ENCODE measurements at regions not wholly inside any gene's neighbourhood (a gene's known extent, or its start where the extent isn't known, plus 50 kb on each side); places are given as distances from the start of the nearest gene placed in this dataset.

DNA sequence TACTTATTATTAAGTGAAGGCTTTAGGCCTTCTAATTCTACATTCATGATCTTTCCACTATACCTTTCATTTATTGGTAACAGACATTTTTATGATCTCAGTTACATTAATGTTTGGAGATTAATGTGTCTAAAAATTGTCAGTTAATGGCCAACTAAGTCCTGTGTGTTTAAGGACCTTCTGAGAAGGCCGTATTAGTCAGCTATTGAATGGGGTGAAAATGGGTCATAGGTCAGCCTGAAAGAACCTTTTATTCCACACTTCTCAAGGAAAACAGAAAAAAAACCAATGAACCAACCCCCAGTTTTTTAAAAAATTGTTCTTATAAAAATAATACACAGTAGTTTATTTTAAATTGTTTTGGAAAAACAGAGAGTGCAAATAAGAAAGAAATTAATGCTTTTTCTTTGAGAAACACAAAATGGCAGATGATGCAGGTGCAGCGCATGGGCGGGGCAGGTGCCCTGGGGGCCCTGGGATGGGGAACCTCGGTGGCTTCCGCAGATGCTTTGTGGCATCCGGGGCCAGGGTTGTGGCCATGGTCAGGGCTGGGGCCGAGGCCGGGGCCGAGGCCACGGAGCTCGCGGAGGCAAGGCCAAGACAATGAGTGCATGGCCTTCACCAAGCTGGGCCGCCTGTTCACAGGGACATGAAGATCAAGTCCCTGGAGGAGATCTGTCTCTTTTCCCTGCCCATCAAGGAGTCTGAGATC is 141.9 kb downstream of the SPATA31D1 start:
- no peak overlapping the region for H3K9ac ChIP-seq (ENCODE audit: low read length)
- H3K79me2 ChIP-seq (replicated peaks; ENCODE audit: insufficient read depth, low read length), result no peaks in the 10 kb centered on the region
- H3K9me2 ChIP-seq (ENCODE audit: insufficient read depth, low read length), result no peaks in the 10 kb centered on the region
- no peaks in the 10 kb centered on the region for H3K36me3 ChIP-seq (ENCODE audit: insufficient read depth, low read length)
- no peak overlapping the region for H3K27ac ChIP-seq (ENCODE audit: low read length)
- no peak overlapping the region for H2AFZ ChIP-seq (ENCODE audit: low read depth, low read length)
- no peak overlapping the region for H3K4me3 ChIP-seq (ENCODE audit: low read length)
- H3K4me2 ChIP-seq (ENCODE audit: low read length), result no peak overlapping the region
- TF ChIP-seq EZH2 (IDR thresholded peaks at IDR 0.05; ENCODE audit: borderline replicate concordance, insufficient read depth, low read length, poor library complexity, severe bottlenecking) (no peak), TAF1 (IDR thresholded peaks at IDR 0.05; ENCODE audit: low read depth) (no peak), RAD21 (conservative IDR thresholded peaks at IDR 0.05) (no peak), MXI1 (conservative IDR thresholded peaks at IDR 0.05; ENCODE audit: poor library complexity, severe bottlenecking) (no peak), SMC3 (conservative IDR thresholded peaks at IDR 0.05; ENCODE audit: poor library complexity) (no peak), POLR2AphosphoS5 (IDR thresholded peaks at IDR 0.05) (no peak), EP300 (conservative IDR thresholded peaks at IDR 0.05; ENCODE audit: poor library complexity, severe bottlenecking) (no peak)
- TF ChIP-seq, protein P1, sequence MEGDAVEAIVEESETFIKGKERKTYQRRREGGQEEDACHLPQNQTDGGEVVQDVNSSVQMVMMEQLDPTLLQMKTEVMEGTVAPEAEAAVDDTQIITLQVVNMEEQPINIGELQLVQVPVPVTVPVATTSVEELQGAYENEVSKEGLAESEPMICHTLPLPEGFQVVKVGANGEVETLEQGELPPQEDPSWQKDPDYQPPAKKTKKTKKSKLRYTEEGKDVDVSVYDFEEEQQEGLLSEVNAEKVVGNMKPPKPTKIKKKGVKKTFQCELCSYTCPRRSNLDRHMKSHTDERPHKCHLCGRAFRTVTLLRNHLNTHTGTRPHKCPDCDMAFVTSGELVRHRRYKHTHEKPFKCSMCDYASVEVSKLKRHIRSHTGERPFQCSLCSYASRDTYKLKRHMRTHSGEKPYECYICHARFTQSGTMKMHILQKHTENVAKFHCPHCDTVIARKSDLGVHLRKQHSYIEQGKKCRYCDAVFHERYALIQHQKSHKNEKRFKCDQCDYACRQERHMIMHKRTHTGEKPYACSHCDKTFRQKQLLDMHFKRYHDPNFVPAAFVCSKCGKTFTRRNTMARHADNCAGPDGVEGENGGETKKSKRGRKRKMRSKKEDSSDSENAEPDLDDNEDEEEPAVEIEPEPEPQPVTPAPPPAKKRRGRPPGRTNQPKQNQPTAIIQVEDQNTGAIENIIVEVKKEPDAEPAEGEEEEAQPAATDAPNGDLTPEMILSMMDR (IDR thresholded peaks at IDR 0.05; ENCODE audit: poor library complexity, severe bottlenecking), result no peak
- TF ChIP-seq, protein P2, sequence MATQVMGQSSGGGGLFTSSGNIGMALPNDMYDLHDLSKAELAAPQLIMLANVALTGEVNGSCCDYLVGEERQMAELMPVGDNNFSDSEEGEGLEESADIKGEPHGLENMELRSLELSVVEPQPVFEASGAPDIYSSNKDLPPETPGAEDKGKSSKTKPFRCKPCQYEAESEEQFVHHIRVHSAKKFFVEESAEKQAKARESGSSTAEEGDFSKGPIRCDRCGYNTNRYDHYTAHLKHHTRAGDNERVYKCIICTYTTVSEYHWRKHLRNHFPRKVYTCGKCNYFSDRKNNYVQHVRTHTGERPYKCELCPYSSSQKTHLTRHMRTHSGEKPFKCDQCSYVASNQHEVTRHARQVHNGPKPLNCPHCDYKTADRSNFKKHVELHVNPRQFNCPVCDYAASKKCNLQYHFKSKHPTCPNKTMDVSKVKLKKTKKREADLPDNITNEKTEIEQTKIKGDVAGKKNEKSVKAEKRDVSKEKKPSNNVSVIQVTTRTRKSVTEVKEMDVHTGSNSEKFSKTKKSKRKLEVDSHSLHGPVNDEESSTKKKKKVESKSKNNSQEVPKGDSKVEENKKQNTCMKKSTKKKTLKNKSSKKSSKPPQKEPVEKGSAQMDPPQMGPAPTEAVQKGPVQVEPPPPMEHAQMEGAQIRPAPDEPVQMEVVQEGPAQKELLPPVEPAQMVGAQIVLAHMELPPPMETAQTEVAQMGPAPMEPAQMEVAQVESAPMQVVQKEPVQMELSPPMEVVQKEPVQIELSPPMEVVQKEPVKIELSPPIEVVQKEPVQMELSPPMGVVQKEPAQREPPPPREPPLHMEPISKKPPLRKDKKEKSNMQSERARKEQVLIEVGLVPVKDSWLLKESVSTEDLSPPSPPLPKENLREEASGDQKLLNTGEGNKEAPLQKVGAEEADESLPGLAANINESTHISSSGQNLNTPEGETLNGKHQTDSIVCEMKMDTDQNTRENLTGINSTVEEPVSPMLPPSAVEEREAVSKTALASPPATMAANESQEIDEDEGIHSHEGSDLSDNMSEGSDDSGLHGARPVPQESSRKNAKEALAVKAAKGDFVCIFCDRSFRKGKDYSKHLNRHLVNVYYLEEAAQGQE (IDR thresholded peaks at IDR 0.05; ENCODE audit: borderline replicate concordance), result no peak
- H3K27me3 ChIP-seq (ENCODE audit: insufficient read depth, low read depth, low read length), result no peaks in the 10 kb centered on the region
- no peaks in the 10 kb centered on the region for H4K20me1 ChIP-seq (ENCODE audit: insufficient read depth)
- H3K9me3 ChIP-seq (ENCODE audit: low read length), result no peaks in the 10 kb centered on the region
- peaks cover 3% of the 10 kb centered on the region for H3F3A ChIP-seq (ENCODE audit: insufficient read depth, low read length, poor library complexity, severe bottlenecking)

DNA sequence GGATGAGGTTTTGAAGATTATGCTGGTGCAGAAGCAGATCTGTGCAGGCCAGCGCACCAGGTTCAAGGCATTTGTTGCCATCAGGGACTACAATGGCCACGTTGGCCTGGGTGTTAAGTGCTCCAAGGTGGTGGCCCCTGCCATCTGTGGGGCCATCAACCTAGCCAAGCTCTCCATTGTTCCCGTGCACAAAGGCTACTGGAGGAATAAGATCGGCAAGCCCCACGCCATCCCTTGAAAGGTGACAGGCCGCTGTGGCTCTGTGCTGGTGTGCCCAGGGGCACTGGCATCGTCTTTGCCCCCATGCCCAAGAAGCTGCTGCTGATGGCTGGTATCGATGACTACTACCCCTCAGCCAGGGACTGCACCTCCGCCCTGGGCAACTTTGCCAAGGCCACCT is 142.5 kb downstream of the SPATA31D1 start:
- Histone ChIP-seq H2AFZ (ENCODE audit: low read depth, low read length) (no peak overlapping the region), H3K36me3 (ENCODE audit: insufficient read depth, low read length) (no peaks in the 10 kb centered on the region)

More for the DNA sequence above, 142.5 kb downstream of the SPATA31D1 start:
- Histone ChIP-seq H4K20me1 (ENCODE audit: insufficient read depth) (no peaks in the 10 kb centered on the region), H3K9me3 (ENCODE audit: low read length) (no peaks in the 10 kb centered on the region), H3K9me2 (ENCODE audit: insufficient read depth, low read length) (no peaks in the 10 kb centered on the region), H3F3A (ENCODE audit: insufficient read depth, low read length, poor library complexity, severe bottlenecking) (peaks cover 3% of the 10 kb centered on the region), H3K27me3 (ENCODE audit: insufficient read depth, low read depth, low read length) (no peaks in the 10 kb centered on the region), H3K79me2 (replicated peaks; ENCODE audit: insufficient read depth, low read length) (no peaks in the 10 kb centered on the region), H3K4me3 (ENCODE audit: low read length) (no peak overlapping the region), H3K9ac (ENCODE audit: low read length) (no peak overlapping the region), H3K4me2 (ENCODE audit: low read length) (no peak overlapping the region), H3K27ac (ENCODE audit: low read length) (no peak overlapping the region)
- TF ChIP-seq POLR2AphosphoS5 (IDR thresholded peaks at IDR 0.05) (no peak), EP300 (conservative IDR thresholded peaks at IDR 0.05; ENCODE audit: poor library complexity, severe bottlenecking) (no peak), RAD21 (conservative IDR thresholded peaks at IDR 0.05) (no peak), MXI1 (conservative IDR thresholded peaks at IDR 0.05; ENCODE audit: poor library complexity, severe bottlenecking) (no peak), SMC3 (conservative IDR thresholded peaks at IDR 0.05; ENCODE audit: poor library complexity) (no peak), EZH2 (IDR thresholded peaks at IDR 0.05; ENCODE audit: borderline replicate concordance, insufficient read depth, low read length, poor library complexity, severe bottlenecking) (no peak), TAF1 (IDR thresholded peaks at IDR 0.05; ENCODE audit: low read depth) (no peak)
- TF ChIP-seq, protein P1 (IDR thresholded peaks at IDR 0.05; ENCODE audit: poor library complexity, severe bottlenecking), result no peak
- TF ChIP-seq, protein P2 (IDR thresholded peaks at IDR 0.05; ENCODE audit: borderline replicate concordance), result no peak
